MM.1S (cell line): ENCODE measurements at regions not wholly inside any gene's neighbourhood (a gene's known extent, or its start where the extent isn't known, plus 50 kb on each side); places are given as distances from the start of the nearest gene placed in this dataset.

Experiments used
- CTCF ChIP-seq: fragments of 300-600 bp; sonication (generic); IDR thresholded peaks from 2 replicates; pipeline ENCODE4 v1.5.1; 2016; ENCODE audit warnings: antibody characterized with exemption, low read length, mixed read lengths
- EZH2 ChIP-seq: fragments of 300-600 bp; sonication (generic); optimal IDR thresholded peaks from 2 replicates; pipeline ENCODE3; 2017; ENCODE audit warnings: low read depth, mild to moderate bottlenecking, antibody characterized with exemption, low read length, mixed read lengths

GRCh38 chr12:42982828-42983227 lies 393.3 kb upstream of the PRICKLE1 start:
- TF ChIP-seq CTCF (no peak), EZH2 (no peak)
